ENCODE measurements at regions not wholly inside any gene's neighbourhood (a gene's known extent, or its start where the extent isn't known, plus 50 kb on each side); places are given as distances from the start of the nearest gene placed in this dataset.

GRCh38 chr21:28272272-28272992 lies 720.2 kb downstream of the LTN1 start:
- TF ChIP-seq CTCF (conservative IDR thresholded peaks at IDR 0.05; ENCODE audit: low read length) (no peak), EZH2phosphoT487 (IDR thresholded peaks at IDR 0.05; ENCODE audit: borderline replicate concordance) (no peak)

Data from Loucy (cell line).